ENCODE measurements at regions not wholly inside any gene's neighbourhood (a gene's known extent, or its start where the extent isn't known, plus 50 kb on each side); places are given as distances from the start of the nearest gene placed in this dataset.

GRCh38 chr14:58864751-58865513 lies 227.2 kb downstream of the DACT1 start:
- H4K91ac ChIP-seq (ENCODE audit: low read depth, low read length, poor library complexity), result no peak overlapping the region
- no peak overlapping the region for H2BK5ac ChIP-seq (ENCODE audit: low read length)
- H3K18ac ChIP-seq (ENCODE audit: low read length), result no peak overlapping the region
- no peak overlapping the region for H2AK5ac ChIP-seq (ENCODE audit: low read depth, low read length)
- no peak overlapping the region for H3K4ac ChIP-seq (ENCODE audit: low read length)
- no peak overlapping the region for H2BK120ac ChIP-seq (ENCODE audit: low read depth, low read length)
- H3K4me2 ChIP-seq (ENCODE audit: insufficient read depth, low read length, poor library complexity, severe bottlenecking), result no peak overlapping the region
- no peak overlapping the region for H3K14ac ChIP-seq (ENCODE audit: low read length)
- no peaks in the 10 kb centered on the region for H3K79me1 ChIP-seq (ENCODE audit: low read depth, low read length)
- no peak overlapping the region for H3K9ac ChIP-seq (ENCODE audit: low read depth, low read length, poor library complexity)
- DNase-seq (ENCODE audit: low spot score), result no peak
- H3K36me3 ChIP-seq (replicated peaks in 1 of 2; ENCODE audit: control insufficient read depth in 2 of 2, insufficient read depth in 2 of 2, low read length in 2 of 2), result no peaks in the 10 kb centered on the region
- H2BK12ac ChIP-seq (ENCODE audit: low read length), result no peak overlapping the region
- no peaks in the 10 kb centered on the region for H3K9me3 ChIP-seq (replicated peaks in 1 of 2; ENCODE audit: control insufficient read depth in 2 of 2, insufficient read depth in 1 of 2, low read depth in 1 of 2, low read length in 2 of 2)
- WGBS, 2 donors (ENCODE audit: extremely low coverage in 2 of 2, insufficient read length in 2 of 2, insufficient replicate concordance in 1 of 2), result no CpG with 5 or more reads among the region's 7 CpGs
- H2BK15ac ChIP-seq (ENCODE audit: low read length), result no peak overlapping the region
- H4K8ac ChIP-seq (ENCODE audit: low read depth, low read length), result no peak overlapping the region
- H3K27me3 ChIP-seq (ENCODE audit: control insufficient read depth in 3 of 3, insufficient read depth in 3 of 3, low read depth in 1 of 3, low read length in 3 of 3), result no peaks in the 10 kb centered on the region
- no peak overlapping the region for H3K23ac ChIP-seq (ENCODE audit: low read depth, low read length, poor library complexity)
- no peak overlapping the region for H3K4me3 ChIP-seq (ENCODE audit: low read length in 2 of 2)
- H2AFZ ChIP-seq (ENCODE audit: low read length), result no peak overlapping the region
- peaks cover 0 to 7% of the 10 kb centered on the region in 2 donors for H3K4me1 ChIP-seq (ENCODE audit: control insufficient read depth in 2 of 2, insufficient read depth in 1 of 2, low read depth in 1 of 2, low read length in 2 of 2)
- no peak overlapping the region for H3K27ac ChIP-seq (replicated peaks; ENCODE audit: low read length)

- H2AK5ac ChIP-seq (ENCODE audit: low read depth, low read length), result no peak overlapping the region
- H4K91ac ChIP-seq (ENCODE audit: low read depth, low read length, poor library complexity), result no peak overlapping the region
- H2BK120ac ChIP-seq (ENCODE audit: low read depth, low read length), result no peak overlapping the region
- H3K9ac ChIP-seq (ENCODE audit: low read depth, low read length, poor library complexity), result no peak overlapping the region
- H3K27ac ChIP-seq (replicated peaks; ENCODE audit: low read length), result no peak overlapping the region
- H3K4me1 ChIP-seq (ENCODE audit: control insufficient read depth in 2 of 2, insufficient read depth in 1 of 2, low read depth in 1 of 2, low read length in 2 of 2), result peaks cover 0 to 7% of the 10 kb centered on the region in 2 donors
- H2BK12ac ChIP-seq (ENCODE audit: low read length), result no peak overlapping the region
- H3K4me3 ChIP-seq (ENCODE audit: low read length in 2 of 2), result no peak overlapping the region
- no peak overlapping the region for H3K4me2 ChIP-seq (ENCODE audit: insufficient read depth, low read length, poor library complexity, severe bottlenecking)
- DNase-seq (ENCODE audit: low spot score), result no peak
- no peaks in the 10 kb centered on the region for H3K79me1 ChIP-seq (ENCODE audit: low read depth, low read length)
- no peak overlapping the region for H2BK15ac ChIP-seq (ENCODE audit: low read length)
- H3K23ac ChIP-seq (ENCODE audit: low read depth, low read length, poor library complexity), result no peak overlapping the region
- WGBS, 2 donors (ENCODE audit: extremely low coverage in 2 of 2, insufficient read length in 2 of 2, insufficient replicate concordance in 1 of 2), result no CpG with 5 or more reads among the region's 6 CpGs
- no peak overlapping the region for H3K14ac ChIP-seq (ENCODE audit: low read length)
- H3K9me3 ChIP-seq (replicated peaks in 1 of 2; ENCODE audit: control insufficient read depth in 2 of 2, insufficient read depth in 1 of 2, low read depth in 1 of 2, low read length in 2 of 2), result no peaks in the 10 kb centered on the region
- H3K27me3 ChIP-seq (ENCODE audit: control insufficient read depth in 3 of 3, insufficient read depth in 3 of 3, low read depth in 1 of 3, low read length in 3 of 3), result no peaks in the 10 kb centered on the region
- H2BK5ac ChIP-seq (ENCODE audit: low read length), result no peak overlapping the region
- H3K4ac ChIP-seq (ENCODE audit: low read length), result no peak overlapping the region
- no peaks in the 10 kb centered on the region for H3K36me3 ChIP-seq (replicated peaks in 1 of 2; ENCODE audit: control insufficient read depth in 2 of 2, insufficient read depth in 2 of 2, low read length in 2 of 2)
- H2AFZ ChIP-seq (ENCODE audit: low read length), result no peak overlapping the region
- no peak overlapping the region for H3K18ac ChIP-seq (ENCODE audit: low read length)
- no peak overlapping the region for H4K8ac ChIP-seq (ENCODE audit: low read depth, low read length)
Observed at GRCh38 chr14:58865514-58866281, 227.9 kb downstream of the DACT1 start.

- Histone ChIP-seq H3K36me3 (replicated peaks in 1 of 2; ENCODE audit: control insufficient read depth in 2 of 2, insufficient read depth in 2 of 2, low read length in 2 of 2) (no peaks in the 10 kb centered on the region), H3K14ac (ENCODE audit: low read length) (no peak overlapping the region), H2BK12ac (ENCODE audit: low read length) (no peak overlapping the region), H2BK15ac (ENCODE audit: low read length) (no peak overlapping the region), H3K27me3 (ENCODE audit: control insufficient read depth in 3 of 3, insufficient read depth in 3 of 3, low read depth in 1 of 3, low read length in 3 of 3) (no peaks in the 10 kb centered on the region), H3K4me2 (ENCODE audit: insufficient read depth, low read length, poor library complexity, severe bottlenecking) (no peak overlapping the region), H3K4me1 (ENCODE audit: control insufficient read depth in 2 of 2, insufficient read depth in 1 of 2, low read depth in 1 of 2, low read length in 2 of 2) (peaks cover 0 to 7% of the 10 kb centered on the region in 2 donors), H2AFZ (ENCODE audit: low read length) (no peak overlapping the region), H2AK5ac (ENCODE audit: low read depth, low read length) (no peak overlapping the region), H4K8ac (ENCODE audit: low read depth, low read length) (no peak overlapping the region), H3K79me1 (ENCODE audit: low read depth, low read length) (no peaks in the 10 kb centered on the region), H3K4ac (ENCODE audit: low read length) (no peak overlapping the region), H4K91ac (ENCODE audit: low read depth, low read length, poor library complexity) (no peak overlapping the region), H3K27ac (replicated peaks; ENCODE audit: low read length) (no peak overlapping the region), H3K4me3 (ENCODE audit: low read length in 2 of 2) (no peak overlapping the region), H3K18ac (ENCODE audit: low read length) (no peak overlapping the region), H3K9ac (ENCODE audit: low read depth, low read length, poor library complexity) (no peak overlapping the region), H2BK120ac (ENCODE audit: low read depth, low read length) (no peak overlapping the region), H3K9me3 (replicated peaks in 1 of 2; ENCODE audit: control insufficient read depth in 2 of 2, insufficient read depth in 1 of 2, low read depth in 1 of 2, low read length in 2 of 2) (no peaks in the 10 kb centered on the region), H3K23ac (ENCODE audit: low read depth, low read length, poor library complexity) (no peak overlapping the region), H2BK5ac (ENCODE audit: low read length) (no peak overlapping the region)
- DNase-seq (ENCODE audit: low spot score), result no peak
- no CpG with 5 or more reads among the region's 3 CpGs for WGBS, 2 donors (ENCODE audit: extremely low coverage in 2 of 2, insufficient read length in 2 of 2, insufficient replicate concordance in 1 of 2)
Observed at GRCh38 chr14:58866391-58866790, 228.6 kb downstream of the DACT1 start.

- H3K18ac ChIP-seq (ENCODE audit: low read length), result no peak overlapping the region
- no peaks in the 10 kb centered on the region for H3K36me3 ChIP-seq (replicated peaks in 1 of 2; ENCODE audit: control insufficient read depth in 2 of 2, insufficient read depth in 2 of 2, low read length in 2 of 2)
- no peak overlapping the region for H3K9ac ChIP-seq (ENCODE audit: low read depth, low read length, poor library complexity)
- peaks cover 0 to 4% of the 10 kb centered on the region in 2 donors for H3K4me1 ChIP-seq (ENCODE audit: control insufficient read depth in 2 of 2, insufficient read depth in 1 of 2, low read depth in 1 of 2, low read length in 2 of 2)
- H3K27me3 ChIP-seq (ENCODE audit: control insufficient read depth in 3 of 3, insufficient read depth in 3 of 3, low read depth in 1 of 3, low read length in 3 of 3), result no peaks in the 10 kb centered on the region
- no peak overlapping the region for H3K4ac ChIP-seq (ENCODE audit: low read length)
- H3K4me2 ChIP-seq (ENCODE audit: insufficient read depth, low read length, poor library complexity, severe bottlenecking), result no peak overlapping the region
- no CpG with 5 or more reads among the region's 4 CpGs for WGBS, 2 donors (ENCODE audit: extremely low coverage in 2 of 2, insufficient read length in 2 of 2, insufficient replicate concordance in 1 of 2)
- H4K8ac ChIP-seq (ENCODE audit: low read depth, low read length), result no peak overlapping the region
- no peak overlapping the region for H2BK12ac ChIP-seq (ENCODE audit: low read length)
- H3K23ac ChIP-seq (ENCODE audit: low read depth, low read length, poor library complexity), result no peak overlapping the region
- H3K4me3 ChIP-seq (ENCODE audit: low read length in 2 of 2), result no peak overlapping the region
- no peak overlapping the region for H2BK120ac ChIP-seq (ENCODE audit: low read depth, low read length)
- no peak overlapping the region for H2BK5ac ChIP-seq (ENCODE audit: low read length)
- no peak for DNase-seq (ENCODE audit: low spot score)
- H3K9me3 ChIP-seq (replicated peaks in 1 of 2; ENCODE audit: control insufficient read depth in 2 of 2, insufficient read depth in 1 of 2, low read depth in 1 of 2, low read length in 2 of 2), result no peaks in the 10 kb centered on the region
- no peak overlapping the region for H2AK5ac ChIP-seq (ENCODE audit: low read depth, low read length)
- no peak overlapping the region for H2AFZ ChIP-seq (ENCODE audit: low read length)
- no peak overlapping the region for H2BK15ac ChIP-seq (ENCODE audit: low read length)
- no peak overlapping the region for H3K14ac ChIP-seq (ENCODE audit: low read length)
- no peak overlapping the region for H3K27ac ChIP-seq (replicated peaks; ENCODE audit: low read length)
- no peak overlapping the region for H4K91ac ChIP-seq (ENCODE audit: low read depth, low read length, poor library complexity)
- no peaks in the 10 kb centered on the region for H3K79me1 ChIP-seq (ENCODE audit: low read depth, low read length)
Observed at GRCh38 chr14:58870961-58871360, 233.2 kb downstream of the DACT1 start.

Data from neuronal stem cell (in vitro differentiated cells).